Breast epithelium (tissue), 3 donors: ENCODE measurements at regions not wholly inside any gene's neighbourhood (a gene's known extent, or its start where the extent isn't known, plus 50 kb on each side); places are given as distances from the start of the nearest gene placed in this dataset.

Experiments used
- CTCF ChIP-seq, 3 donors: fragments of 450-650 bp; IDR thresholded peaks; one replicate each; pipeline ENCODE4 v1.5.1; 2016 to 2017; ENCODE audit warnings: antibody characterized with exemption in 3 of 3, mild to moderate bottlenecking in 3 of 3, moderate library complexity in 3 of 3
- POLR2A ChIP-seq: fragments of 450-650 bp; IDR thresholded peaks from one replicate; pipeline ENCODE4 v1.6.1; 2016; ENCODE audit warnings: antibody characterized with exemption, mild to moderate bottlenecking, moderate library complexity
- POLR2AphosphoS5 ChIP-seq, 3 donors: sonication (generic); formaldehyde crosslinking; IDR thresholded peaks; one replicate each; pipeline ENCODE4 v1.6.1; 2017; ENCODE audit warnings: antibody characterized with exemption in 3 of 3

DNA sequence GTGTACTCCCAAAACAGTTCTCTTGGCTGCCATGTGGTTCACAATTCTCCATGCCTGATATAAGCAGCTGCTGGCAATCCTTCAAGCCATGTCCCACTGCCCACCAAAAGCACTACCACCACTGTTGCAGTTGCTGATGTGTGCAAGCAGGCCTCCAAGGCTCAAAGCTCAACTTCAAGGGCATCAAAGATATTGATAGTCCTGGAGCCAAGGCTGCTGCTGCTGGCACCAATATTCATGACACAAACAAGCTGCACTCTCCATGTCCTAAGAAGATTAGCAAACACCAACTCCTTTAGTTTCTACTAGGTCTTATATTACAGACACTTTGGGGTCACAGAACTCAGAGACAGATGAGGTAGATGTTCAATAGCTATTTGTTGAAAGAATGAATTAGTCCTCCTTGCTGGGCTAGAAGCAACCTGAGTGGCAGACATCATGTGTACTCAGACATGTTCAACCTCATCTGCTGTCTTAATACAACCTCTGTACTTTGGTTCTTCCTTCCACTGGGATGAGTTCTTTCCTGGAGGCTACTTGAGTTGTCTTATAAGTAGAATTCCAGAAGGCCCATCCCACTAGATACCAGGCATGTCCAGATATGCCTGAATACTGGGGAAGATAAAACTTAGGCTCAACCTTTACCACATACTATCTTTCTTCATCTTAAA, 104.5 kb upstream of the UGP2 start:
- no peak for TF ChIP-seq CTCF (IDR thresholded peaks at IDR 0.05)
- no peak for TF ChIP-seq POLR2AphosphoS5 (IDR thresholded peaks at IDR 0.05)
- no peak for TF ChIP-seq POLR2A
